CD4-positive, CD25-positive, alpha-beta regulatory T cell (primary cell): ENCODE measurements at regions not wholly inside any gene's neighbourhood (a gene's known extent, or its start where the extent isn't known, plus 50 kb on each side); places are given as distances from the start of the nearest gene placed in this dataset.

Experiments
- ATAC-seq, 2 donors: fragments of 150-1000 bp; cut with Tn5 transposase; one replicate each; pipeline ENCODE4 v1.10.0; 2021; ENCODE audit warnings: low read depth in 2 of 2, moderate number of reproducible peaks in 2 of 2, moderate library complexity in 1 of 2
- DNase-seq, 3 donors: peaks; one replicate each; pipeline versions ENCODE4 v3.0.0 to v3.0.0-alpha.2; 2012 to 2022; ENCODE audit warnings: mixed read lengths in 1 of 3
- H3K27ac ChIP-seq: one replicate; pipeline ENCODE4 v1.7.0; 2013; ENCODE audit warnings: mild to moderate bottlenecking, low read length; ENCODE audit not compliant: insufficient read depth, poor library complexity, severe bottlenecking
- H3K27me3 ChIP-seq: one replicate; pipeline ENCODE4 v1.7.0; 2013; ENCODE audit warnings: low read length; ENCODE audit not compliant: control insufficient read depth, insufficient read depth
- H3K36me3 ChIP-seq: one replicate; pipeline ENCODE4 v1.7.0; 2013; ENCODE audit warnings: mild to moderate bottlenecking, low read length, moderate library complexity; ENCODE audit not compliant: control insufficient read depth, insufficient read depth
- H3K4me1 ChIP-seq: 2 replicates; pipeline ENCODE4 v1.7.0; 2013; ENCODE audit warnings: mild to moderate bottlenecking, low read length; ENCODE audit not compliant: insufficient read depth, control insufficient read depth, poor library complexity, severe bottlenecking
- H3K4me3 ChIP-seq: one replicate; pipeline ENCODE4 v1.7.0; 2013; ENCODE audit warnings: low read depth, mild to moderate bottlenecking, low read length, moderate library complexity
- H3K9me3 ChIP-seq, 2 experiments: 1 replicate in 1 of 2; 2 replicates in 1 of 2; pipeline ENCODE4 v1.7.0; 2013; ENCODE audit warnings: low read length in 2 of 2, mild to moderate bottlenecking in 1 of 2, moderate library complexity in 1 of 2; ENCODE audit not compliant: control insufficient read depth in 2 of 2
- H3K27ac Mint-ChIP-seq, 3 donors: one replicate each; pipeline ENCODE4 v1.8.0; 2020 to 2022; ENCODE audit warnings: mild to moderate bottlenecking in 3 of 3, mixed read lengths in 3 of 3, moderate library complexity in 2 of 3
- H3K27me3 Mint-ChIP-seq: one replicate; pipeline ENCODE4 v1.8.0; 2022; ENCODE audit warnings: mild to moderate bottlenecking, mixed read lengths
- H3K36me3 Mint-ChIP-seq: one replicate; pipeline ENCODE4 v1.8.0; 2020; ENCODE audit warnings: mixed read lengths
- H3K4me1 Mint-ChIP-seq, 4 donors: one replicate each; pipeline ENCODE4 v1.8.0; 2020 to 2022; ENCODE audit warnings: mixed read lengths in 4 of 4, mild to moderate bottlenecking in 1 of 4
- H3K4me3 Mint-ChIP-seq, 4 donors: one replicate each; pipeline ENCODE4 v1.8.0; 2020 to 2022; ENCODE audit warnings: mild to moderate bottlenecking in 4 of 4, mixed read lengths in 4 of 4, moderate library complexity in 3 of 4
- H3K9me3 Mint-ChIP-seq, 7 donors: one replicate each; pipeline ENCODE4 v1.8.0; 2020 to 2022; ENCODE audit warnings: mixed read lengths in 7 of 7, mild to moderate bottlenecking in 3 of 7, moderate library complexity in 2 of 7

DNA sequence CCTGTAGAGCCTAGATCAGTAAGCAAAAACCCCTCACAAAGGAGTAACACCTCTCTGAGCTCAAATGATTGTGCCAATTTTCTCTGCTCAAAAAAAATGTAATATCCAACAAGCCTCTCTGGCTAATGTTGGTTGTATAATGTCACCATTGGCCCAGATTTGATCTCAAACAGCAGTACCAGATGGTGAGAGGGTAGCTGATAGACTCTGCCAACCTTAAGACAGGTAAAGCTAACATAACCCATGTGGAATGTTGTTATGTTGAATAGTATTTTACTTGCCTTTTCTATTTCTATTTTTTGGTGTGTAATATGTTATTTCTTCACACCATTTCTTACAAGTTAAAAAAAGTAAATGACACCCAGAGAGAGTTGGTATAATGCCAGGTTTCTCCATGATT, 166.7 kb upstream of the GUCY1A2 start:
- no peak for ATAC-seq
- no peaks in the 10 kb centered on the region for H3K36me3 ChIP-seq
- no peak overlapping the region for H3K27ac Mint-ChIP-seq
- DNase-seq: no peak
- H3K4me1 ChIP-seq: no peaks in the 10 kb centered on the region
- no peaks in the 10 kb centered on the region for H3K4me1 Mint-ChIP-seq
- H3K36me3 Mint-ChIP-seq: no peaks in the 10 kb centered on the region
- peaks cover 0 to 5% (median 0%) of the 10 kb centered on the region in 7 donors for H3K9me3 Mint-ChIP-seq
- no peaks in the 10 kb centered on the region for H3K27me3 Mint-ChIP-seq
- H3K4me3 Mint-ChIP-seq: no peak overlapping the region
- no peak overlapping the region for H3K27ac ChIP-seq
- H3K27me3 ChIP-seq: no peaks in the 10 kb centered on the region
- H3K4me3 ChIP-seq: no peak overlapping the region
- H3K9me3 ChIP-seq: no peaks in the 10 kb centered on the region

DNA sequence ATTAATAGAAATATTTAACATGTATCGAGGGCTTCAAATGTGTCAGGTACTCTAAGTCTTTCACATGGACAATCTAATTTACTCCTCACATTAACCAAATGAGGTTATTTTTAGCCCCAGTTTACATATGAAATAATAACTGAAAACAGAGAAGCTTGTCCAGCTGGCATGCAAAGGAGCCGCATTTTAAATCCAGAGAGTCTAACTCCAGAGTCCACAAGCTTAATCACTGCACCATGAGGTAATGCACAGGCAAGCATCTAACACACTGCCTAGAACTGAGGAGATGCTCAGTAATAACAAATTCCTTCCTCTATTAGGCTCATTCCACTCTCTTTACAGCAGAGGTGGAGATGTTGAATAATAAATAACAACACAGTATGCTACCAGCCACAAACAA, 165.7 kb upstream of the GUCY1A2 start:
- Mint-ChIP-seq H3K27ac (no peak overlapping the region), H3K4me1 (no peaks in the 10 kb centered on the region), H3K9me3 (peaks cover 0 to 6% (median 0%) of the 10 kb centered on the region in 7 donors), H3K4me3 (no peak overlapping the region), H3K36me3 (no peaks in the 10 kb centered on the region), H3K27me3 (no peaks in the 10 kb centered on the region)
- ATAC-seq: no peak
- H3K36me3 ChIP-seq: no peaks in the 10 kb centered on the region
- no peak for DNase-seq
- no peak overlapping the region for H3K27ac ChIP-seq
- H3K4me3 ChIP-seq: no peak overlapping the region
- no peaks in the 10 kb centered on the region for H3K27me3 ChIP-seq
- H3K4me1 ChIP-seq: no peaks in the 10 kb centered on the region
- H3K9me3 ChIP-seq: no peaks in the 10 kb centered on the region

- H3K36me3 Mint-ChIP-seq: no peaks in the 10 kb centered on the region
- H3K27me3 Mint-ChIP-seq: no peaks in the 10 kb centered on the region
- peaks cover 0 to 6% (median 0%) of the 10 kb centered on the region in 7 donors for H3K9me3 Mint-ChIP-seq
These were observed 164.7 kb upstream of the GUCY1A2 start for GRCh38 chr11:107182978-107183377.

DNA sequence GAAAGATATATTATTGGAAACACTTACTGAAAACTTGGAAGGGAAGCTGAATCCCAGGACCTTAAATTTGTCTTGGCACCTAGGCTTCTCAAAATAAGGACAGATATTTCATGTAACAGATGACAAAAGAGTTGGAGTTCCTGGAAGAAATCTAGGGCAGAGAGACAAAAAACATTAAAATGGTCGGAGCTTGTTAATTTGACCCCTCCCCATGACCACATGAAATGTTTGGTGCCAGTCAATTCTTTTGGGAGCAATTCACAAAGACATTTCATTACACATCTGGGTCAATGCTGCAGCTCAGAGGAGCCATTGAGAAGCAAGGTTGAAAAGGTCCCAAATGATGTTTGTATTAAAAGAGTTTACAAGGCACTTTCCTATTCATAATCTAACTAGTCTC, 162.0 kb upstream of the GUCY1A2 start:
- Mint-ChIP-seq H3K4me3 (no peak overlapping the region), H3K27me3 (no peaks in the 10 kb centered on the region)

More at GRCh38 chr11:107182978-107183377, 164.7 kb upstream of the GUCY1A2 start:
- no peaks in the 10 kb centered on the region for H3K4me1 ChIP-seq
- Mint-ChIP-seq H3K4me1 (no peaks in the 10 kb centered on the region), H3K27ac (no peak overlapping the region), H3K4me3 (no peak overlapping the region)
- no peaks in the 10 kb centered on the region for H3K9me3 ChIP-seq
- no peaks in the 10 kb centered on the region for H3K36me3 ChIP-seq
- H3K27me3 ChIP-seq: no peaks in the 10 kb centered on the region
- no peak overlapping the region for H3K4me3 ChIP-seq
- H3K27ac ChIP-seq: no peak overlapping the region
- ATAC-seq (no peak), DNase-seq (no peak)

DNA sequence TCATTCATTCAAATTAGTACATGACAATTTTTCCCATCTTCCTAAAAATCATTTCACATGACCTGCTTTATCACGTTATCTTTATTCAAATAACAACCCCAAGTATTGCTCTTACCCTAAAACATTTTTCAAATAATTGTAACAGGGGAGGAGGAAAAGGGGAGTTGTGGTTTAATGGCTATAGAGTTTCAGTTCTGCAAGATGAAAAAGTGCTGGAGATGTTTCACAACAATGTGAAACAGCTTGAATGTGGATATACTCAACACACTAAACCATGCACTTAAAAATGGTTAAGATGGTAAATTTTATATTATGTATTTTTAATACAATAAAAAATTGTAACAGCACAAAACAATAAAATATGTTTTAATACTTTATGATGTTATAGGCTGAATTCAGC, 161.6 kb upstream of the GUCY1A2 start:
- DNase-seq (no peak), ATAC-seq (no peak)
- H3K36me3 Mint-ChIP-seq: no peaks in the 10 kb centered on the region
- H3K9me3 Mint-ChIP-seq: peaks cover 0 to 13% (median 0%) of the 10 kb centered on the region in 7 donors
- Histone ChIP-seq H3K4me3 (no peak overlapping the region), H3K27ac (no peak overlapping the region), H3K9me3 (no peaks in the 10 kb centered on the region), H3K4me1 (no peaks in the 10 kb centered on the region), H3K27me3 (no peaks in the 10 kb centered on the region), H3K36me3 (no peaks in the 10 kb centered on the region)
- H3K4me1 Mint-ChIP-seq: no peaks in the 10 kb centered on the region
- H3K4me3 Mint-ChIP-seq: no peak overlapping the region
- no peaks in the 10 kb centered on the region for H3K27me3 Mint-ChIP-seq
- H3K27ac Mint-ChIP-seq: no peak overlapping the region

More for the DNA sequence above, 162.0 kb upstream of the GUCY1A2 start:
- Histone ChIP-seq H3K27me3 (no peaks in the 10 kb centered on the region), H3K27ac (no peak overlapping the region), H3K36me3 (no peaks in the 10 kb centered on the region), H3K4me3 (no peak overlapping the region), H3K9me3 (no peaks in the 10 kb centered on the region), H3K4me1 (no peaks in the 10 kb centered on the region)
- ATAC-seq: no peak
- H3K27ac Mint-ChIP-seq: no peak overlapping the region
- DNase-seq: no peak
- no peaks in the 10 kb centered on the region for H3K4me1 Mint-ChIP-seq
- H3K9me3 Mint-ChIP-seq: peaks cover 0 to 13% (median 0%) of the 10 kb centered on the region in 7 donors
- H3K36me3 Mint-ChIP-seq: no peaks in the 10 kb centered on the region

GRCh38 chr11:107177106-107177477, 158.8 kb upstream of the GUCY1A2 start:
- Histone ChIP-seq H3K27me3 (no peaks in the 10 kb centered on the region), H3K4me1 (no peaks in the 10 kb centered on the region), H3K4me3 (no peak overlapping the region), H3K9me3 (no peaks in the 10 kb centered on the region), H3K36me3 (no peaks in the 10 kb centered on the region), H3K27ac (no peak overlapping the region)
- H3K9me3 Mint-ChIP-seq: peaks cover 0 to 13% (median 3%) of the 10 kb centered on the region in 7 donors
- DNase-seq (no peak), ATAC-seq (no peak)
- H3K27me3 Mint-ChIP-seq: no peaks in the 10 kb centered on the region
- no peak overlapping the region for H3K27ac Mint-ChIP-seq
- no peaks in the 10 kb centered on the region for H3K4me1 Mint-ChIP-seq
- H3K4me3 Mint-ChIP-seq: no peak overlapping the region
- H3K36me3 Mint-ChIP-seq: no peaks in the 10 kb centered on the region

- H3K27ac Mint-ChIP-seq: no peak overlapping the region
- H3K4me3 Mint-ChIP-seq: no peak overlapping the region
- Histone ChIP-seq H3K4me1 (no peaks in the 10 kb centered on the region), H3K27me3 (no peaks in the 10 kb centered on the region), H3K4me3 (no peak overlapping the region), H3K36me3 (no peaks in the 10 kb centered on the region), H3K27ac (no peak overlapping the region), H3K9me3 (no peaks in the 10 kb centered on the region)
- H3K36me3 Mint-ChIP-seq: no peaks in the 10 kb centered on the region
- H3K9me3 Mint-ChIP-seq: peaks cover 0 to 13% (median 4%) of the 10 kb centered on the region in 7 donors
- H3K27me3 Mint-ChIP-seq: no peaks in the 10 kb centered on the region
- DNase-seq: no peak
- H3K4me1 Mint-ChIP-seq: no peaks in the 10 kb centered on the region
- ATAC-seq: no peak
These were observed 158.2 kb upstream of the GUCY1A2 start for GRCh38 chr11:107176148-107177105.

DNA sequence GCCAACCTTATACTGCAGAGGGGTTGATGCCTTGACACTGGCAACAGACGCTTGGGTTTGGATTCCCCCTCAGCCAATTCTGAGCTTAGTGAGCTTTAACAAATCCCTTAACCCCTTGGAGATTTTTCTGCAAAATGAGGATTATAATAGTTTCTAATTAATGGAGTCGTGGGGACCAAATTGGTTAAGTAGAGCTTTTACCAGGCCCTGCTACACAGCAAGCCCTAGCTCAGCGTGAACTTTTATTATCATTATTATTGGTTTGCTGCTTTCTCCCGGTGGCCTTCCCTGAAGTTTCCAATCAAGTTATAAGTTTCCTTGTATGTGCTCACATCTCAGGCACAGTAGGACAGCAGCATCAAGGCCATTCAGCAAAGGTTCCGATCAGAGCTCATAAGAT, 156.6 kb upstream of the GUCY1A2 start:
- no peaks in the 10 kb centered on the region for H3K4me1 ChIP-seq
- no peaks in the 10 kb centered on the region for H3K27me3 ChIP-seq
- no peak for DNase-seq
- H3K27ac ChIP-seq: no peak overlapping the region
- no peaks in the 10 kb centered on the region for H3K36me3 ChIP-seq
- ATAC-seq: no peak
- Mint-ChIP-seq H3K9me3 (peaks cover 0 to 11% (median 4%) of the 10 kb centered on the region in 7 donors), H3K4me1 (no peaks in the 10 kb centered on the region), H3K27ac (no peak overlapping the region), H3K4me3 (no peak overlapping the region), H3K27me3 (no peaks in the 10 kb centered on the region), H3K36me3 (no peaks in the 10 kb centered on the region)
- H3K9me3 ChIP-seq: no peaks in the 10 kb centered on the region
- no peak overlapping the region for H3K4me3 ChIP-seq
